Stomach (tissue), 8 donors: ENCODE measurements at regions not wholly inside any gene's neighbourhood (a gene's known extent, or its start where the extent isn't known, plus 50 kb on each side); places are given as distances from the start of the nearest gene placed in this dataset.
A peak's percentile ranks its signal among the peaks of the same experiment; 100 is the strongest.
"Not testable (repeated sequence)": the region's sequence is repeated elsewhere in the genome, so short reads cannot be mapped to it uniquely, and the experiment has no call there.

Experiments
- DNase-seq, 2 donors: peaks; one replicate each; pipeline versions ENCODE4 v3.0.0 to v3.0.0-alpha.2; 2013 to 2019
- H3K27ac ChIP-seq, 5 donors: fragments of 200-600 bp in 4 of 5; sonication (generic) in 4 of 5; one replicate each; pipeline ENCODE4 v1.5.1; 2013 to 2019; ENCODE audit warnings: mild to moderate bottlenecking in 1 of 5, moderate library complexity in 1 of 5
- H3K27me3 ChIP-seq, 3 donors: fragments of 200-600 bp; sonication (generic); one replicate each; pipeline ENCODE4 v1.5.1; 2017 to 2019; ENCODE audit warnings: mixed run types in 1 of 3
- H3K36me3 ChIP-seq, 4 donors: fragments of 200-600 bp; sonication (generic); 1 replicate in 3 of 4; 2 replicates in 1 of 4; pipeline ENCODE4 v1.5.1; 2016 to 2019
- H3K4me1 ChIP-seq, 4 donors: fragments of 200-600 bp; sonication (generic); one replicate each; pipeline ENCODE4 v1.5.1; 2016 to 2019
- H3K4me3 ChIP-seq, 4 donors: fragments of 200-600 bp; sonication (generic) in 3 of 4; one replicate each; pipeline ENCODE4 v1.5.1; 2016 to 2019; ENCODE audit warnings: mild to moderate bottlenecking in 1 of 4
- H3K9me3 ChIP-seq, 4 donors: fragments of 200-600 bp; sonication (generic); one replicate each; pipeline ENCODE4 v1.5.1; 2016 to 2019
- EP300 ChIP-seq: sonication (generic); formaldehyde crosslinking; IDR thresholded peaks from one replicate; pipeline ENCODE4 v1.6.1; 2017; ENCODE audit warnings: antibody characterized with exemption
- POLR2A ChIP-seq, 4 donors: fragments of 450-650 bp; IDR thresholded peaks; one replicate each; pipeline ENCODE4 v1.6.1; 2016; ENCODE audit warnings: antibody characterized with exemption in 4 of 4, control low read depth in 2 of 4, mild to moderate bottlenecking in 1 of 4, moderate library complexity in 1 of 4
- POLR2AphosphoS5 ChIP-seq, 3 donors: sonication (generic); formaldehyde crosslinking; IDR thresholded peaks; one replicate each; pipeline ENCODE4 v1.6.1; 2016; ENCODE audit warnings: antibody characterized with exemption in 3 of 3
- WGBS, 5 donors: extraction: QIAGEN DNeasy Blood & Tissue Kit in 3 of 5; methylation state at CpG; one replicate each; pipeline versions ENCODE4 v1.1.5 to v1.1.7; 2013 to 2018; 5-methylcytosine and 5-hydroxymethylcytosine counted together
- intact Hi-C: fragments of 100-400 bp; cut with DNase I; formaldehyde crosslinking; loops from one replicate; pipeline ENCODE4 v1.15.1; 2023; ENCODE audit warnings: low total_unique reads
- TF ChIP-seq, protein P1 (sequence below), 7 experiments: fragments of 450-650 bp in 4 of 7; fragments of 200-600 bp in 3 of 7; sonication (generic) in 3 of 7; IDR thresholded peaks; one replicate each; pipeline ENCODE4 v1.5.1; 2016 to 2019; ENCODE audit warnings: antibody characterized with exemption in 7 of 7, control low read depth in 2 of 7, mild to moderate bottlenecking in 1 of 7
- donor health status: healthy with polysubstance abuse.
- donor health status: Bipolar disorder and iron deficiency.
- donor health status: healthy.

DNA sequence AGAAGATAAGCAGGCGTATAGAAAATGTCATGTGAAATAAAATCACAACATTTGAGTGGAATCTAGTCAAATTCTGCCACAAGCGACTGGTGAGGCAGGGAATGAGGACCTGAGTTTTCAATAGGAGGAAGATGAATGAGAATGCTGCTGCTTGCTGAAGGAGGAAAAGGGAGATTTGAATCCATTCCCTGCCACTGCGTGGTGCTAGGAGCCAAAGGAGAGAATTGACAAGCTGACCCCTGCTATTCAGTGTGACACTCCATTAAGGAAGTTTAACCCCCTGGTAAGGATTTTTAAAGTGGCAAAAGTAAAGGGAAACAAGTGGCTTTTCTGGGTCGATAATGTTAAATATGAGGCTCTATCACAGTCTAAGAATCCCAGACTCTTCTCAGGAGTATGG lies 314.0 kb downstream of the NAF1 start:
- 81 to 87% (median 84%) methylated on average over 4 of the region's 4 CpGs for WGBS, 5 donors

DNA sequence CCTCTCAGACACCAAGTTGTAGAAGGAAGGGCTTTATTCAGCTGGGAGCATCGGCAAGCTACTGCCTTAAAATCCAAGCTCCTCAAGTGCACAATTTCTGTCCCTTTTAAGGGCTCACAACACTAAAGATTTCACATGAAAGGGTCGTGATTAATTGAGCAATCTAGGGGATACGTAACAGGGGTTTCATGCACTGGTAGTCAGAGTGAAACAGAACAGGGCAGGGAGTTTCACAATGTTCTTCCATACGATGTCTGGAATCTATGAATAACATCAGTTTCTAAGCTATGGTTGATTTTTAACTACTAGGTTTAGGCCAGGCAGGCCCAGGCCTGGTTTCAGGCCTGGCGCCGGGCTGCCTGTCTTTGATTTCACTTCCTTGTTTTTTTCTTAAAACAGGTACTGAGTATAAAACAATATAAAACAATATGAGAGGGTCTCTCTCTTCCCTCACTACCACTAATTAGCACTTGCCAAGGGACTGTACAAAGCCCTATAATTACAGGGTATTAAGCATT lies 315.4 kb downstream of the NAF1 start:
- H3K4me3 ChIP-seq, H3K4me1 ChIP-seq, H3K36me3 ChIP-seq, H3K27me3 ChIP-seq, H3K9me3 ChIP-seq, H3K27ac ChIP-seq, DNase-seq, intact Hi-C loops: not testable (repeated sequence)
- 78 to 92% (median 84%) methylated on average over 6 of the region's 6 CpGs for WGBS, 5 donors

More for the DNA sequence above, 314.0 kb downstream of the NAF1 start:
- H3K27me3 ChIP-seq = no peaks in the 10 kb centered on the region
- TF ChIP-seq POLR2A (IDR thresholded peaks at IDR 0.05) (no peak), POLR2AphosphoS5 (IDR thresholded peaks at IDR 0.05) (no peak), EP300 (no peak)
- TF ChIP-seq, protein P1, sequence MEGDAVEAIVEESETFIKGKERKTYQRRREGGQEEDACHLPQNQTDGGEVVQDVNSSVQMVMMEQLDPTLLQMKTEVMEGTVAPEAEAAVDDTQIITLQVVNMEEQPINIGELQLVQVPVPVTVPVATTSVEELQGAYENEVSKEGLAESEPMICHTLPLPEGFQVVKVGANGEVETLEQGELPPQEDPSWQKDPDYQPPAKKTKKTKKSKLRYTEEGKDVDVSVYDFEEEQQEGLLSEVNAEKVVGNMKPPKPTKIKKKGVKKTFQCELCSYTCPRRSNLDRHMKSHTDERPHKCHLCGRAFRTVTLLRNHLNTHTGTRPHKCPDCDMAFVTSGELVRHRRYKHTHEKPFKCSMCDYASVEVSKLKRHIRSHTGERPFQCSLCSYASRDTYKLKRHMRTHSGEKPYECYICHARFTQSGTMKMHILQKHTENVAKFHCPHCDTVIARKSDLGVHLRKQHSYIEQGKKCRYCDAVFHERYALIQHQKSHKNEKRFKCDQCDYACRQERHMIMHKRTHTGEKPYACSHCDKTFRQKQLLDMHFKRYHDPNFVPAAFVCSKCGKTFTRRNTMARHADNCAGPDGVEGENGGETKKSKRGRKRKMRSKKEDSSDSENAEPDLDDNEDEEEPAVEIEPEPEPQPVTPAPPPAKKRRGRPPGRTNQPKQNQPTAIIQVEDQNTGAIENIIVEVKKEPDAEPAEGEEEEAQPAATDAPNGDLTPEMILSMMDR (IDR thresholded peaks at IDR 0.05) = no peak
- intact Hi-C loops = no loop called here
- H3K4me1 ChIP-seq = no peaks in the 10 kb centered on the region
- H3K9me3 ChIP-seq = no peaks in the 10 kb centered on the region
- H3K4me3 ChIP-seq = no peak overlapping the region
- H3K27ac ChIP-seq = no peak overlapping the region
- H3K36me3 ChIP-seq = no peaks in the 10 kb centered on the region
- no peak for DNase-seq

GRCh38 chr4:162849937-162850336 lies 316.8 kb downstream of the NAF1 start:
- H3K36me3 ChIP-seq = no peaks in the 10 kb centered on the region
- no peak overlapping the region for H3K4me3 ChIP-seq
- no peaks in the 10 kb centered on the region for H3K9me3 ChIP-seq
- no peaks in the 10 kb centered on the region for H3K27me3 ChIP-seq
- intact Hi-C loops = no loop called here
- no peaks in the 10 kb centered on the region for H3K4me1 ChIP-seq
- DNase-seq = peak in 1 of 2 donors; percentile 20
- TF ChIP-seq POLR2A (IDR thresholded peaks at IDR 0.05) = no peak
- no peak for TF ChIP-seq POLR2AphosphoS5 (IDR thresholded peaks at IDR 0.05)
- TF ChIP-seq, protein P1 (IDR thresholded peaks at IDR 0.05) = no peak
- TF ChIP-seq EP300 = no peak
- no peak overlapping the region for H3K27ac ChIP-seq

DNA sequence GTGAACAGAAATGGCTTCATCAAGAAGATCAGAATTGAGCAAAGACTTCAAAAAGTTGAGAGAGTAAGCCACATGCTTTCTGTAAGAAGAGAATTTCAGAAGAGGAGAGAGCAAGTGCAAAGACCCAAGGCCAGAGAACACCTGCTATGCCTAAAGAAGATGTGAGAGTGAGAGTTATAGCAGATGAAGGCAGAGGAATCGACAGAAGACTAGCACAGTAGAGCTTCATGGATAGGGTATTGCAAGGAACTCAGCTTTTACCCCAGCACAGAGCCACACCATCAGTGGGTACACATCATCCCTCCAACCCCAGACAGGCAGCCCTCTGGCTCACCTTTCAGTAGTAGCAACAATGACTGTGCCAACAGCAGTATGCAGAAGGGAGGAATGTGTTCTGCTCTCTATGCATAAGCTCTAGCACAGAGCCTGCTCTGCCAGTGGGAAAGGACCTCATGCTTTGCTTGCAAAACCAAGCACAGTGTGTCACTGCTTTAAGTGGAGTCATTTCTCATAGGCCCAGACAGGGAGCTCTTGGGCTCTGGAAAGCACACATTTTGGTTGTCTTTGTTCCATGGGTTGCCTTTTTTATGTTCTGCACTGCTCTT lies 318.6 kb downstream of the NAF1 start:
- no peaks in the 10 kb centered on the region for H3K27me3 ChIP-seq
- H3K9me3 ChIP-seq = no peaks in the 10 kb centered on the region
- H3K4me3 ChIP-seq = no peak overlapping the region
- WGBS, 5 donors = 67 to 88% (median 82%) methylated on average over 1 of the region's 1 CpG
- no peak for DNase-seq
- intact Hi-C loops = no loop called here
- H3K4me1 ChIP-seq = no peaks in the 10 kb centered on the region
- no peak overlapping the region for H3K27ac ChIP-seq
- no peaks in the 10 kb centered on the region for H3K36me3 ChIP-seq
- TF ChIP-seq POLR2AphosphoS5 (IDR thresholded peaks at IDR 0.05) = no peak
- TF ChIP-seq, protein P1 (IDR thresholded peaks at IDR 0.05) = no peak
- TF ChIP-seq EP300 = no peak
- no peak for TF ChIP-seq POLR2A (IDR thresholded peaks at IDR 0.05)

DNA sequence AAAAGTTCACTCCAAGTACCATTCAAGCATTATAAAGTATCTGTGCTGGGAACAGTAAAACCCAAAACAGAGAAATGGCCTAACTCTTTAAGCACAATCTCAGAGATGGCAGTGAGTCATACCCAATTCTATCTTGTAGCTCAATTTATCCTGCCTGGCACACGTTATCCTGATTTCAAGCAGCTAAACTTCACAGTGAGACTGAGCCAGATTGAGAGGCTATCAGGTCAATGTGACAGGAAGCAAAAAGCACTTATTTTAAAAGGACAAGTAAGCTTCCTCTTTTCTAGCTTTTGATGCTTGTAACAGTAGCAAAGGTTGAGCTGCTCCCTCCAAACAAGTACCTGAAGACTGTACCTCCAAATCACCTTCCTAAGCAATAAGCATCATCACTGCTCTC lies 324.9 kb downstream of the NAF1 start:
- Histone ChIP-seq H3K9me3 (no peaks in the 10 kb centered on the region), H3K27me3 (no peaks in the 10 kb centered on the region), H3K4me3 (no peak overlapping the region), H3K36me3 (no peaks in the 10 kb centered on the region), H3K4me1 (no peaks in the 10 kb centered on the region), H3K27ac (no peak overlapping the region)
- intact Hi-C loops = no loop called here
- no peak for DNase-seq
- 5 to 20% (median 9%) methylated on average over 1 of the region's 1 CpG for WGBS, 5 donors
- no peak for TF ChIP-seq POLR2A (IDR thresholded peaks at IDR 0.05)
- TF ChIP-seq, protein P1 (IDR thresholded peaks at IDR 0.05) = no peak
